Parathyroid adenoma (tissue), 2 donors: ENCODE measurements at regions not wholly inside any gene's neighbourhood (a gene's known extent, or its start where the extent isn't known, plus 50 kb on each side); places are given as distances from the start of the nearest gene placed in this dataset.

Experiments
- H2AFZ ChIP-seq: fragments of 300-600 bp; sonication (generic); one replicate; pipeline ENCODE4 v1.7.0; 2017; ENCODE audit warnings: antibody characterized with exemption, mild to moderate bottlenecking
- H3K27ac ChIP-seq: fragments of 300-600 bp; sonication (generic); one replicate; pipeline ENCODE4 v1.7.0; 2017
- H3K27me3 ChIP-seq: fragments of 300-600 bp; sonication (generic); one replicate; pipeline ENCODE4 v1.7.0; 2017; ENCODE audit warnings: low read length; ENCODE audit not compliant: control insufficient read depth, insufficient read depth
- H3K36me3 ChIP-seq: fragments of 300-600 bp; sonication (generic); one replicate; pipeline ENCODE4 v1.7.0; 2017; ENCODE audit warnings: low read length; ENCODE audit not compliant: control insufficient read depth, insufficient read depth
- H3K4me1 ChIP-seq: fragments of 300-600 bp; sonication (generic); one replicate; pipeline ENCODE4 v1.7.0; 2017; ENCODE audit warnings: control low read depth
- H3K4me2 ChIP-seq: fragments of 300-600 bp; sonication (generic); one replicate; pipeline ENCODE4 v1.7.0; 2017; ENCODE audit warnings: low read length
- H3K4me3 ChIP-seq: fragments of 300-600 bp; sonication (generic); one replicate; pipeline ENCODE4 v1.7.0; 2017; ENCODE audit warnings: low read depth, low read length
- H3K79me2 ChIP-seq: fragments of 300-600 bp; sonication (generic); one replicate; pipeline ENCODE4 v1.7.0; 2017; ENCODE audit warnings: control low read depth
- H3K9ac ChIP-seq: fragments of 300-600 bp; sonication (generic); one replicate; pipeline ENCODE4 v1.7.0; 2017; ENCODE audit warnings: mild to moderate bottlenecking
- H3K9me3 ChIP-seq: fragments of 300-600 bp; sonication (generic); one replicate; pipeline ENCODE4 v1.7.0; 2017; ENCODE audit warnings: low read length; ENCODE audit not compliant: control insufficient read depth
- CTCF ChIP-seq: fragments of 300-600 bp; sonication (generic); IDR thresholded peaks from one replicate; pipeline ENCODE4 v1.7.0; 2017; ENCODE audit warnings: antibody characterized with exemption, mild to moderate bottlenecking
- donor health status: primary hyperparathyroidism.

GRCh38 chr18:77422974-77423867, 173.6 kb downstream of the GALR1 start:
- Histone ChIP-seq H2AFZ (no peak overlapping the region), H3K4me1 (no peaks in the 10 kb centered on the region), H3K27ac (no peak overlapping the region), H3K9me3 (no peaks in the 10 kb centered on the region), H3K79me2 (no peaks in the 10 kb centered on the region), H3K27me3 (no peaks in the 10 kb centered on the region), H3K4me2 (no peak overlapping the region), H3K4me3 (no peak overlapping the region), H3K9ac (no peak overlapping the region), H3K36me3 (no peaks in the 10 kb centered on the region)
- no peak for TF ChIP-seq CTCF

GRCh38 chr18:77433076-77433475, 183.4 kb downstream of the GALR1 start:
- no peak for TF ChIP-seq CTCF
- no peaks in the 10 kb centered on the region for H3K36me3 ChIP-seq
- no peak overlapping the region for H3K27ac ChIP-seq
- H3K9me3 ChIP-seq = no peaks in the 10 kb centered on the region
- no peaks in the 10 kb centered on the region for H3K4me1 ChIP-seq
- H3K4me3 ChIP-seq = no peak overlapping the region
- H2AFZ ChIP-seq = no peak overlapping the region
- no peak overlapping the region for H3K4me2 ChIP-seq
- H3K79me2 ChIP-seq = no peaks in the 10 kb centered on the region
- no peak overlapping the region for H3K9ac ChIP-seq
- no peaks in the 10 kb centered on the region for H3K27me3 ChIP-seq

GRCh38 chr18:77439888-77440287, 190.2 kb downstream of the GALR1 start:
- H3K79me2 ChIP-seq = no peaks in the 10 kb centered on the region
- H3K27me3 ChIP-seq = no peaks in the 10 kb centered on the region
- no peak overlapping the region for H3K27ac ChIP-seq
- no peak overlapping the region for H3K9ac ChIP-seq
- H3K4me2 ChIP-seq = no peak overlapping the region
- H3K4me1 ChIP-seq = no peaks in the 10 kb centered on the region
- TF ChIP-seq CTCF = no peak
- no peak overlapping the region for H2AFZ ChIP-seq
- no peaks in the 10 kb centered on the region for H3K36me3 ChIP-seq
- H3K9me3 ChIP-seq = no peaks in the 10 kb centered on the region
- no peak overlapping the region for H3K4me3 ChIP-seq

- TF ChIP-seq CTCF = no peak
- H3K4me3 ChIP-seq = no peak overlapping the region
Measured at GRCh38 chr18:77442393-77442792, 192.7 kb downstream of the GALR1 start.

GRCh38 chr18:77444385-77444784, 194.7 kb downstream of the GALR1 start:
- no peak overlapping the region for H3K4me2 ChIP-seq
- H2AFZ ChIP-seq = no peak overlapping the region
- H3K36me3 ChIP-seq = no peaks in the 10 kb centered on the region
- H3K27ac ChIP-seq = no peak overlapping the region
- H3K27me3 ChIP-seq = no peaks in the 10 kb centered on the region
- H3K4me1 ChIP-seq = no peaks in the 10 kb centered on the region
- no peaks in the 10 kb centered on the region for H3K79me2 ChIP-seq
- H3K4me3 ChIP-seq = no peak overlapping the region
- no peak for TF ChIP-seq CTCF
- H3K9me3 ChIP-seq = no peaks in the 10 kb centered on the region
- no peak overlapping the region for H3K9ac ChIP-seq

More at GRCh38 chr18:77442393-77442792, 192.7 kb downstream of the GALR1 start:
- Histone ChIP-seq H3K27ac (no peak overlapping the region), H3K4me1 (no peaks in the 10 kb centered on the region), H3K79me2 (no peaks in the 10 kb centered on the region), H3K4me2 (no peak overlapping the region), H3K9ac (no peak overlapping the region), H3K27me3 (no peaks in the 10 kb centered on the region), H3K36me3 (no peaks in the 10 kb centered on the region), H3K9me3 (no peaks in the 10 kb centered on the region), H2AFZ (no peak overlapping the region)
